RWPE2 (cell line): ENCODE measurements at regions not wholly inside any gene's neighbourhood (a gene's known extent, or its start where the extent isn't known, plus 50 kb on each side); places are given as distances from the start of the nearest gene placed in this dataset.

Source experiments
- ATAC-seq: fragments of 200-7000 bp; cut with Tn5 transposase; 3 replicates; pipeline ENCODE4 v1.9.1; 2021; ENCODE audit warnings: low read depth
- DNase-seq: peaks from one replicate; pipeline ENCODE4 v3.0.0-alpha.2; 2020; ENCODE audit warnings: low spot score
- H3K27ac ChIP-seq: fragments of 450-650 bp; 2 replicates; pipeline ENCODE4 v1.5.1; 2017; ENCODE audit warnings: mild to moderate bottlenecking; ENCODE audit not compliant: poor library complexity, severe bottlenecking
- H3K27me3 ChIP-seq: fragments of 250-450 bp; sonication (Bioruptor Pico); 2 replicates; pipeline ENCODE4 v1.5.1; 2021; ENCODE audit warnings: mild to moderate bottlenecking, moderate library complexity; ENCODE audit not compliant: insufficient read depth, poor library complexity, severe bottlenecking
- H3K36me3 ChIP-seq: fragments of 250-450 bp; sonication (Bioruptor Pico); 2 replicates; pipeline ENCODE4 v1.5.1; 2020; ENCODE audit warnings: low read depth, mild to moderate bottlenecking, moderate library complexity
- H3K4me1 ChIP-seq: fragments of 250-450 bp; sonication (Bioruptor Pico); 2 replicates; pipeline ENCODE4 v1.5.1; 2021; ENCODE audit warnings: mild to moderate bottlenecking, moderate library complexity; ENCODE audit not compliant: insufficient read depth, poor library complexity, severe bottlenecking
- H3K4me3 ChIP-seq: fragments of 250-450 bp; sonication (Bioruptor Pico); 2 replicates; pipeline ENCODE4 v1.5.1; 2021; ENCODE audit warnings: mild to moderate bottlenecking, moderate library complexity; ENCODE audit not compliant: severe bottlenecking
- H3K9me3 ChIP-seq: fragments of 250-450 bp; sonication (Bioruptor Pico); 2 replicates; pipeline ENCODE4 v1.5.1; 2021; ENCODE audit warnings: mild to moderate bottlenecking, moderate library complexity; ENCODE audit not compliant: severe bottlenecking
- TF ChIP-seq, protein P1 (sequence below): fragments of 450-650 bp; IDR thresholded peaks from one replicate; pipeline ENCODE4 v1.5.1; 2017; ENCODE audit warnings: mild to moderate bottlenecking, moderate library complexity; ENCODE audit not compliant: poor library complexity, severe bottlenecking

DNA sequence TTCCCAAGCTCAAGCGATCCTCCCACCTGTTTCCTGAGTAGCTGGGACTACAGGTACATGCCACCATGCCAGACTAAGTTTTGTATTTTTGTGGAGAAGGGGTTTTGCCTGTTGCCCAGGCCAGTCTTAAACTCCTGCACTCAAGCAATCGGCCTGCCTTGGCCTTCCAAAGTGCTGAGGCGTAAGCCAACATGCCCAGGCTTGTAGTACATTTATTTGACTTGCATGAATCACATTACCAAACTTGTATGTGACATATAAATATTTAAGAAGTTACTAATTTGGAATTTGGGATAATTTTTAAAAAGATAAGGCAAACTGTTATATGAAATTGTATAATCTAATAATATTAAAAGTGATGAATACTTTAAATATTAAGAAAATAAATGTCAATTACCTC is 157.6 kb downstream of the MCHR2 start:
- peak; percentile 66 for DNase-seq
- ATAC-seq = peak; percentile 91
- TF ChIP-seq, protein P1, sequence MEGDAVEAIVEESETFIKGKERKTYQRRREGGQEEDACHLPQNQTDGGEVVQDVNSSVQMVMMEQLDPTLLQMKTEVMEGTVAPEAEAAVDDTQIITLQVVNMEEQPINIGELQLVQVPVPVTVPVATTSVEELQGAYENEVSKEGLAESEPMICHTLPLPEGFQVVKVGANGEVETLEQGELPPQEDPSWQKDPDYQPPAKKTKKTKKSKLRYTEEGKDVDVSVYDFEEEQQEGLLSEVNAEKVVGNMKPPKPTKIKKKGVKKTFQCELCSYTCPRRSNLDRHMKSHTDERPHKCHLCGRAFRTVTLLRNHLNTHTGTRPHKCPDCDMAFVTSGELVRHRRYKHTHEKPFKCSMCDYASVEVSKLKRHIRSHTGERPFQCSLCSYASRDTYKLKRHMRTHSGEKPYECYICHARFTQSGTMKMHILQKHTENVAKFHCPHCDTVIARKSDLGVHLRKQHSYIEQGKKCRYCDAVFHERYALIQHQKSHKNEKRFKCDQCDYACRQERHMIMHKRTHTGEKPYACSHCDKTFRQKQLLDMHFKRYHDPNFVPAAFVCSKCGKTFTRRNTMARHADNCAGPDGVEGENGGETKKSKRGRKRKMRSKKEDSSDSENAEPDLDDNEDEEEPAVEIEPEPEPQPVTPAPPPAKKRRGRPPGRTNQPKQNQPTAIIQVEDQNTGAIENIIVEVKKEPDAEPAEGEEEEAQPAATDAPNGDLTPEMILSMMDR = no peak
- H3K27ac ChIP-seq = peak overlapping the region; percentile 57
- H3K9me3 ChIP-seq = peaks cover under 1% of the 10 kb centered on the region
- no peaks in the 10 kb centered on the region for H3K27me3 ChIP-seq
- no peaks in the 10 kb centered on the region for H3K36me3 ChIP-seq
- H3K4me3 ChIP-seq = no peak overlapping the region
- peaks cover 22% of the 10 kb centered on the region for H3K4me1 ChIP-seq

DNA sequence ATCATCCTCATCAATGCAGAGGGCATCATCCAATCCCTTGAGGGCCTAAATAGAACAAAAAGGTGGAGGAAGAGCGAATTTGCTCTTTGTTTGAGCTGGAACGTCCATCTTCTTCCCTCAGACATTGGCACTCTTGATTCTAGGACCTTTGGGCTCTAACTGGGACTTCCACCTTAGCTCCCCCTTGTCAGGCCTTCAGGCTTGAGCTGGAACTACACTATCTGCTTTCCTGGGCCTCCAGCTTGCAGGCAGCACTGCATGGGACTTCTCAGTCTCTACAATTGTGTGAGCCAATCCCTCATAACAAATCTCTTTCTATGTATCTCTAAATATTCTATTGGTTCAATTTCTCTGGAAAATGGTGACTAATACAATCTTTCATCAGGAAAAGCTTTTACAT is 155.4 kb downstream of the MCHR2 start:
- Histone ChIP-seq H3K27me3 (no peaks in the 10 kb centered on the region), H3K36me3 (no peaks in the 10 kb centered on the region), H3K4me3 (no peak overlapping the region), H3K9me3 (peaks cover 2% of the 10 kb centered on the region), H3K27ac (no peak overlapping the region), H3K4me1 (peaks cover 24% of the 10 kb centered on the region)
- DNase-seq = no peak
- TF ChIP-seq, protein P1 = no peak
- ATAC-seq = no peak

DNA sequence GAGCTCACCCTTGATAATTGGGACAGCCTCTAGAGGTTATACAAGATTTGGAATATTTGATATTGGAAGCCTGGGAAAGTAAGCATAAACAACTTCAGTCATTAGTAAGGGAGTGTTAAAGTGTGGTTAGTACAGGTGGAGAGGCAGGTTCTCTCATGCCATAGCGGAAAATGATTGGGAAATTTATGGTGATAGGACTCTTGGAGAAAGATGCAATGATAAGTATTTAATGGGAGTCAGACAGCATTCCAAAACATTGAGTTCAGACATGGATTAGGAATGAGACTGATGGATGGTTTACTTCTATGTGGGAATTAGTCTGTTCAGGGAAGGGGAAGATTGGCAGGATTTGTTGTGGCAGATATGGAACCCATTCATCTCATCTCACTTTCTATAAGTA is 152.7 kb downstream of the MCHR2 start:
- ATAC-seq (peak; percentile 75), DNase-seq (no peak)
- Histone ChIP-seq H3K36me3 (no peaks in the 10 kb centered on the region), H3K27me3 (no peaks in the 10 kb centered on the region), H3K9me3 (peaks cover 2% of the 10 kb centered on the region), H3K27ac (no peak overlapping the region), H3K4me3 (no peak overlapping the region), H3K4me1 (peaks cover 16% of the 10 kb centered on the region)
- TF ChIP-seq, protein P1 = no peak

DNA sequence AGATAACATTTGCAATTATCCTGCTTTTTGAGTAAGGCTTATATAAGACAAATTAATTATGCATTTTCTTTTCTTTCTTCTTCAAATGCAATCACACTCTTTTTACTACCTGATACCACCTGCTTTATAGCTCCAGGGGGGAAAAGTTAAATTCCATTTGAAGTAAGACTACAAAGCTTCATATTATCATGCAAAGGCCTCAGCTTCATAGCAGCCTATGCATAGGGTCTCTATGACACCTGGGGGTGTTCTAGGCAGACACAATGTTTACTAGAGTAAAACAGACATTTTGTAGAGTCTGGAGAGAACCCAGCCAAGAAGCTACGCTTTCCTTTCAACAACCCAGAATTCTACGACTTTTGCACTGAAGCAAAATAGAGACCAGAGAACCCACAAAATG is 148.0 kb downstream of the MCHR2 start:
- ATAC-seq = no peak
- no peaks in the 10 kb centered on the region for H3K27me3 ChIP-seq

DNA sequence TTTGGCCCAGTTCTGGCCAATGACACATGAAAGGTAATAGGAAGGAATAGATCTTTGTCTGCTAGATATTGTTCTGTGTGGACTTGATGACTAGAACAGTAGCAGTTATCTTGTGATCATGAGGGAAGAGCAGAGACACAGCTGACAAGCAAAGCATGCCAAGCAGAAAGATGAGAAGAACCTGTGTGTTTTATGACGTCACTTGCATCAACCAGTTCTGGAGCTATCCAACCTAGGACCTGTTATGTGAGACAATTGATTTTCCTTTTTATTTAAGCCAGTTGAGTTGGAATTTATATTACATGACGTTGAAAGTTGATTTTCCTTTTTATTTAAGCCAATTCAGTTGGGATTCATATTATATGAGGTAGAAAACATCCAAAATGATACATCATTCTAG is 143.2 kb downstream of the MCHR2 start:
- Histone ChIP-seq H3K36me3 (no peaks in the 10 kb centered on the region), H3K4me3 (no peak overlapping the region), H3K27ac (no peak overlapping the region), H3K27me3 (no peaks in the 10 kb centered on the region), H3K4me1 (no peaks in the 10 kb centered on the region), H3K9me3 (no peaks in the 10 kb centered on the region)
- no peak for ATAC-seq
- no peak for DNase-seq
- TF ChIP-seq, protein P1 = no peak

More for the DNA sequence above, 148.0 kb downstream of the MCHR2 start:
- Histone ChIP-seq H3K4me3 (no peak overlapping the region), H3K27ac (no peak overlapping the region), H3K36me3 (no peaks in the 10 kb centered on the region), H3K9me3 (peaks cover 2% of the 10 kb centered on the region), H3K4me1 (peaks cover 6% of the 10 kb centered on the region)
- DNase-seq = no peak
- TF ChIP-seq, protein P1 = no peak
